Endodermal cell (in vitro differentiated cells): ENCODE measurements at regions not wholly inside any gene's neighbourhood (a gene's known extent, or its start where the extent isn't known, plus 50 kb on each side); places are given as distances from the start of the nearest gene placed in this dataset.

Experiments
- DNase-seq: peaks from one replicate; pipeline ENCODE4 v3.0.0-alpha.2; 2017
- H3K27ac ChIP-seq: 2 replicates; pipeline ENCODE4 v1.5.1; 2013; ENCODE audit warnings: mild to moderate bottlenecking, low read depth, low read length, moderate library complexity
- H3K27me3 ChIP-seq: 2 replicates; pipeline ENCODE4 v1.6.1; 2013; ENCODE audit warnings: mild to moderate bottlenecking, low read length, moderate library complexity; ENCODE audit not compliant: insufficient read depth, control insufficient read depth, poor library complexity, severe bottlenecking
- H3K36me3 ChIP-seq: 2 replicates; pipeline ENCODE4 v1.7.0; 2013; ENCODE audit warnings: mild to moderate bottlenecking, low read length, moderate library complexity; ENCODE audit not compliant: control insufficient read depth, insufficient read depth
- H3K4me1 ChIP-seq: one replicate; pipeline ENCODE4 v1.7.0; 2013; ENCODE audit warnings: low read length; ENCODE audit not compliant: control insufficient read depth, insufficient read depth
- H3K4me3 ChIP-seq: 2 replicates; pipeline ENCODE4 v1.5.1; 2013; ENCODE audit warnings: mild to moderate bottlenecking, low read length, moderate library complexity
- H3K9ac ChIP-seq: 2 replicates; pipeline ENCODE4 v1.6.1; 2013; ENCODE audit warnings: mild to moderate bottlenecking, low read length, moderate library complexity; ENCODE audit not compliant: poor library complexity, severe bottlenecking; ENCODE audit errors: extremely low read depth
- H3K9me3 ChIP-seq: 2 replicates; pipeline ENCODE4 v1.6.1; 2013; ENCODE audit warnings: mild to moderate bottlenecking, low read length, moderate library complexity; ENCODE audit not compliant: control insufficient read depth
- H3K27ac Mint-ChIP-seq: 2 replicates; pipeline ENCODE4 v1.8.0; 2020; ENCODE audit warnings: mixed read lengths
- H3K27me3 Mint-ChIP-seq: 2 replicates; pipeline ENCODE4 v1.8.0; 2021; ENCODE audit warnings: mild to moderate bottlenecking, mixed read lengths; ENCODE audit not compliant: insufficient read depth
- H3K36me3 Mint-ChIP-seq: 2 replicates; pipeline ENCODE4 v1.8.0; 2020; ENCODE audit warnings: low read depth, mixed read lengths
- H3K4me1 Mint-ChIP-seq: 2 replicates; pipeline ENCODE4 v1.8.0; 2020; ENCODE audit warnings: mixed read lengths
- H3K4me3 Mint-ChIP-seq: 2 replicates; pipeline ENCODE4 v1.8.0; 2020; ENCODE audit warnings: mild to moderate bottlenecking, moderate library complexity, mixed read lengths
- H3K9me3 Mint-ChIP-seq: 2 replicates; pipeline ENCODE4 v1.8.0; 2020; ENCODE audit warnings: mild to moderate bottlenecking, mixed read lengths
- CTCF ChIP-seq: fragments of 200-600 bp; sonication (generic); conservative IDR thresholded peaks from 2 replicates; pipeline ENCODE4 v1.5.0; 2021; ENCODE audit warnings: antibody characterized with exemption, mild to moderate bottlenecking
- WGBS, 2 experiments: methylation state at CpG; one replicate each; pipeline versions ENCODE4 v1.1.5 to v1.1.7; 2013; ENCODE audit warnings: missing lambda C conversion rate in 2 of 2, mixed read lengths in 1 of 2; ENCODE audit not compliant: insufficient coverage in 1 of 2, insufficient read length in 1 of 2; 5-methylcytosine and 5-hydroxymethylcytosine counted together

GRCh38 chr1:99566290-99567021, 79.5 kb upstream of the PALMD start:
- H3K4me3 ChIP-seq, result no peak overlapping the region
- no peak for DNase-seq
- no peak overlapping the region for H3K27ac Mint-ChIP-seq
- H3K27me3 ChIP-seq, result no peaks in the 10 kb centered on the region
- H3K4me3 Mint-ChIP-seq, result no peak overlapping the region
- peaks cover 3% of the 10 kb centered on the region for H3K36me3 Mint-ChIP-seq
- peaks cover 5% of the 10 kb centered on the region for H3K9me3 ChIP-seq
- no peaks in the 10 kb centered on the region for H3K4me1 ChIP-seq
- TF ChIP-seq CTCF, result no peak
- peaks cover 12% of the 10 kb centered on the region for H3K9me3 Mint-ChIP-seq
- peaks cover 4% of the 10 kb centered on the region for H3K4me1 Mint-ChIP-seq
- H3K27ac ChIP-seq, result no peak overlapping the region
- H3K27me3 Mint-ChIP-seq, result no peaks in the 10 kb centered on the region
- WGBS, 2 experiments, result 71 to 95% methylated on average over 2 to 3 of the region's 4 CpGs
- H3K36me3 ChIP-seq, result no peaks in the 10 kb centered on the region
- no peak overlapping the region for H3K9ac ChIP-seq

DNA sequence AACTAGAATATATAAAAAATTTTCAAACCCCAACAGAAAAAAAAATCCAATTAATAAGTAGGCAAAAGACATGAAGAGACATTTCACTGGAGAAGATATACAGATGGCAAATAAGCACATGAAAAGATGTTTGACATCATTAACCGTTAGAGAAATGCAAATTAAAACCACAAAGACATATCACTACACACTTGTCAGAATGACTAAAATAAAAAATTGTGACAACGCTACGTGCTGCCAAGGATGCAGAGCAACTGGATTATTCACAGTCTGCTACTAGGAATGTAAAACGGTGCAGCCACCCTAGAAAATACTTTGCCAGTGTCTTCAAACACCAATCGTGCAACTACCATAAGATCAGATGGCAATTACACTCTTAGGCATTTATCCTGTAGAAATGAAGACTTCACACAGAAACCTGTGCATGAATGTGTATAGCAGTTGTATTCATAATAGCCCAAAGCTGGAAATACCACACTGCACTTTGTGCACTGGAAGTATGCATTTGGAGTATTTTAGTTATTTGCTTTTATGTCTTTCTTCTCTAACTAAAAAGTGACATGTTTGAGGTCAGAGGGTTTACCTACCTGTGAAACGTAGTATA, 75.3 kb upstream of the PALMD start:
- Mint-ChIP-seq H3K27me3 (no peaks in the 10 kb centered on the region), H3K4me1 (peaks cover 2% of the 10 kb centered on the region), H3K36me3 (no peaks in the 10 kb centered on the region), H3K27ac (peak overlapping the region; percentile 33), H3K9me3 (no peaks in the 10 kb centered on the region), H3K4me3 (no peak overlapping the region)
- no peaks in the 10 kb centered on the region for H3K36me3 ChIP-seq
- no peak overlapping the region for H3K9ac ChIP-seq
- no peak overlapping the region for H3K27ac ChIP-seq
- 95 to 97% methylated on average over 6 of the region's 6 CpGs for WGBS, 2 experiments
- no peaks in the 10 kb centered on the region for H3K9me3 ChIP-seq
- H3K4me3 ChIP-seq, result no peak overlapping the region
- no peak for TF ChIP-seq CTCF
- H3K27me3 ChIP-seq, result no peaks in the 10 kb centered on the region
- DNase-seq, result no peak
- no peaks in the 10 kb centered on the region for H3K4me1 ChIP-seq

DNA sequence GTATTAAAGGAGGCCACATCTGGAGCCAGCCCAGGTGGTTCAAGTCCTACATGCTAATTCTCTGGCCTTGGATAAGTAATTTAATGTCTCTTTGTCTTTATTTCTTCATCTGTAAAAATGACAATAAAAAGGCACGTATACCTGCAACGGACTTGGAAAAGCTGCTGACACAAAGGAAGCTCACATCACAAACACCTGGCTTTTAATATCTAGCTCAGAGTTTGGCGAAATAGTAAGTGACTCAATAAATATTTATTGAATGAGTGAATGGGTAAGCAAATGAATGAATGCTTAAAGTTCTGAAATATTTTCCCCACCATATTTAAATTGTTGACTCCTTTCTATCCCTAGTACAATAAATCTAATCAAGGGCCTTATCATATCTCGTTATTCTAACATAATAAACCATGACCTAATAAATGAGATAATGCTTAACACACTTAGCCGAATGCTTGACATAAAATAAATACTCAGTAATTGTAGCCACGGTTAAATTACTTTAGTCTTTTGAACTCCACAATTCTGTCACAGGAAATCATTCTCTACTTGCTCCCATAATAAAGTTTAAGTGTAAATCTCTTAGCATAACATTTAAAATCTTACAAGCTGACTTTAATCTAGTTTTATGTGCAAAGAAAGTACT, 74.7 kb upstream of the PALMD start:
- H3K36me3 ChIP-seq, result no peaks in the 10 kb centered on the region
- no peaks in the 10 kb centered on the region for H3K9me3 ChIP-seq
- Mint-ChIP-seq H3K9me3 (no peaks in the 10 kb centered on the region), H3K4me3 (no peak overlapping the region), H3K4me1 (peaks cover 2% of the 10 kb centered on the region), H3K27ac (no peak overlapping the region), H3K36me3 (no peaks in the 10 kb centered on the region), H3K27me3 (no peaks in the 10 kb centered on the region)
- 77 to 86% methylated on average over 3 to 6 of the region's 6 CpGs for WGBS, 2 experiments
- no peak overlapping the region for H3K4me3 ChIP-seq
- no peak overlapping the region for H3K27ac ChIP-seq
- no peak for DNase-seq
- H3K4me1 ChIP-seq, result no peaks in the 10 kb centered on the region
- H3K9ac ChIP-seq, result no peak overlapping the region
- H3K27me3 ChIP-seq, result no peaks in the 10 kb centered on the region
- TF ChIP-seq CTCF, result no peak
